ENCODE measurements at regions not wholly inside any gene's neighbourhood (a gene's known extent, or its start where the extent isn't known, plus 50 kb on each side); places are given as distances from the start of the nearest gene placed in this dataset.

- intact Hi-C loops (cut with micrococcal nuclease), result no loop called here
Measured at GRCh38 chr5:99866740-99867139, 668.4 kb upstream of the FAM174A start.

GRCh38 chr5:99865159-99865558, 670.0 kb upstream of the FAM174A start:
- Mint-ChIP-seq H3K27ac (no peak overlapping the region), H3K4me3 (no peak overlapping the region), H3K4me1 (no peaks in the 10 kb centered on the region), H3K36me3 (no peaks in the 10 kb centered on the region), H3K9me3 (peaks cover 0 to 6% (median 3%) of the 10 kb centered on the region in 7 donors), H3K27me3 (ENCODE audit: low read depth in 3 of 3) (peaks cover 0 to 2% (median 0%) of the 10 kb centered on the region in 3 donors)
- no peaks in the 10 kb centered on the region for H3K4me1 ChIP-seq (ENCODE audit: control insufficient read depth in 1 of 2, insufficient read depth in 2 of 2, low read length in 2 of 2)
- no peak overlapping the region for H3K27ac ChIP-seq (ENCODE audit: low read depth in 1 of 2, low read length in 2 of 2)
- no peak overlapping the region for H2AFZ ChIP-seq (ENCODE audit: insufficient read depth, low read depth, low read length, poor library complexity, severe bottlenecking)
- H4K20me1 ChIP-seq (ENCODE audit: insufficient read depth, low read length), result no peaks in the 10 kb centered on the region
- H3K27me3 ChIP-seq (ENCODE audit: control insufficient read depth in 2 of 2, insufficient read depth in 2 of 2, low read length in 2 of 2), result no peaks in the 10 kb centered on the region
- no peak overlapping the region for H3K4me2 ChIP-seq (replicated peaks; ENCODE audit: extremely low read depth, low read length, poor library complexity, severe bottlenecking)
- H3K36me3 ChIP-seq (replicated peaks in 1 of 2; ENCODE audit: control insufficient read depth in 1 of 2, insufficient read depth in 2 of 2, low read length in 2 of 2), result no peaks in the 10 kb centered on the region
- no peak for DNase-seq
- no peaks in the 10 kb centered on the region for H3K9me3 ChIP-seq (replicated peaks in 1 of 2; ENCODE audit: control insufficient read depth in 1 of 2, insufficient read depth in 1 of 2, low read length in 2 of 2)
- no peaks in the 10 kb centered on the region for H3K79me2 ChIP-seq (ENCODE audit: insufficient read depth, low read length)
- H3K9ac ChIP-seq (ENCODE audit: insufficient read depth, low read length, poor library complexity, severe bottlenecking), result no peak overlapping the region
- intact Hi-C loops (cut with micrococcal nuclease), result no loop called here
- no peak for TF ChIP-seq CTCF (IDR thresholded peaks at IDR 0.05)
- H3K4me3 ChIP-seq (replicated peaks in 1 of 3; ENCODE audit: low read depth in 2 of 3, low read length in 3 of 3), result no peak overlapping the region

More at GRCh38 chr5:99866740-99867139, 668.4 kb upstream of the FAM174A start:
- H3K36me3 Mint-ChIP-seq, result no peaks in the 10 kb centered on the region
- H3K79me2 ChIP-seq (ENCODE audit: insufficient read depth, low read length), result no peaks in the 10 kb centered on the region
- DNase-seq, result no peak
- no peaks in the 10 kb centered on the region for H3K27me3 ChIP-seq (ENCODE audit: control insufficient read depth in 2 of 2, insufficient read depth in 2 of 2, low read length in 2 of 2)
- peaks cover 0 to 2% (median 0%) of the 10 kb centered on the region in 3 donors for H3K27me3 Mint-ChIP-seq (ENCODE audit: low read depth in 3 of 3)
- no peak overlapping the region for H3K9ac ChIP-seq (ENCODE audit: insufficient read depth, low read length, poor library complexity, severe bottlenecking)
- H3K4me3 ChIP-seq (replicated peaks in 1 of 3; ENCODE audit: low read depth in 2 of 3, low read length in 3 of 3), result no peak overlapping the region
- no peak overlapping the region for H3K4me2 ChIP-seq (replicated peaks; ENCODE audit: extremely low read depth, low read length, poor library complexity, severe bottlenecking)
- H3K4me1 ChIP-seq (ENCODE audit: control insufficient read depth in 1 of 2, insufficient read depth in 2 of 2, low read length in 2 of 2), result no peaks in the 10 kb centered on the region
- H4K20me1 ChIP-seq (ENCODE audit: insufficient read depth, low read length), result no peaks in the 10 kb centered on the region
- H3K27ac Mint-ChIP-seq, result no peak overlapping the region
- H2AFZ ChIP-seq (ENCODE audit: insufficient read depth, low read depth, low read length, poor library complexity, severe bottlenecking), result no peak overlapping the region
- H3K4me1 Mint-ChIP-seq, result no peaks in the 10 kb centered on the region
- H3K9me3 ChIP-seq (replicated peaks in 1 of 2; ENCODE audit: control insufficient read depth in 1 of 2, insufficient read depth in 1 of 2, low read length in 2 of 2), result peaks cover 0 to 5% of the 10 kb centered on the region in 2 donors
- no peak for TF ChIP-seq CTCF (IDR thresholded peaks at IDR 0.05)
- no peak overlapping the region for H3K27ac ChIP-seq (ENCODE audit: low read depth in 1 of 2, low read length in 2 of 2)
- H3K9me3 Mint-ChIP-seq, result peaks cover 2 to 9% (median 3%) of the 10 kb centered on the region in 7 donors
- no CpG with 5 or more reads among the region's 2 CpGs for WGBS (ENCODE audit: insufficient coverage)
- H3K36me3 ChIP-seq (replicated peaks in 1 of 2; ENCODE audit: control insufficient read depth in 1 of 2, insufficient read depth in 2 of 2, low read length in 2 of 2), result no peaks in the 10 kb centered on the region
- no peak overlapping the region for H3K4me3 Mint-ChIP-seq
